Fibroblast of skin of abdomen (primary cell): ENCODE measurements at regions not wholly inside any gene's neighbourhood (a gene's known extent, or its start where the extent isn't known, plus 50 kb on each side); places are given as distances from the start of the nearest gene placed in this dataset.

Source experiments
- DNase-seq: peaks from one replicate; pipeline ENCODE4 v3.0.0-alpha.2; 2013

DNA sequence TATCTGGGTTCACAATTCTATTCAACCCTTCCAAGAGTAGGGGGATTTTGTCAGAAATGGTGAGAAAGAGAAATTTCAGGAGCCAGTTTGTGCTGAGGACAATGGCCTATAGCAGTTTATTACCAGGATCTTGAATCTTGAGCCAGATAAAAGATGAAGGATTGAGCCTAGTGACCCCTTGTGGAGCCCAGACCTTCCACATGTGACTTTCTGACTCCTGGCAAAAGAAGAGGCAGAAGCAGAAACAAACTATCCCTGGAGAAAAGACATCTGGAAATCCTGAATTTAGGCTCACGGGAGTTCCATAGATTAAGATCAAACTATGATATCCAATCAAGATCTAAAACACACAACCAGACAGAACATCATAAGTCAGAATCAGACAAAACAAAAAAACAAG is 60.9 kb upstream of the CHRM2 start:
- no peak for DNase-seq

- no peak for DNase-seq
Measured at GRCh38 chr7:136803028-136803427, 65.4 kb upstream of the CHRM2 start.

DNA sequence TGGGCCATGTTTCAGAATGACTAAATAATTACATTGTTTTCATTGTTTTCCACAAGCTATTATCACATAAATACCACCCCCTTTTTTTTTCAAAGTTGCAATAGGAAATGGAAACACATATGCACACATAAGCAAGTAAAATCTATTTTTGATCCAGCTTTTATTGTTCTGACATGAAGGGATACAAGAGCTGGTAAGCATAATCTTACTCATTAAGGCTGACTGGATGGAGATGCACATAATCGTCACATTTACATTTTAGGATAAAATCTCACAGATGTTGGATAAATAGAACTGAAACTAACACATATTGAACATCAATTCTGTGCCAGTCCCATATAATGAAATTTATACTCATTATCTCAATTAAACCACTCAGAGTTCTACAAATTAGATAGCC is 84.5 kb upstream of the CHRM2 start:
- DNase-seq: no peak

- no peak for DNase-seq
Measured at GRCh38 chr7:136741941-136742340, 126.5 kb upstream of the CHRM2 start.

GRCh38 chr7:136728945-136729344 is 139.5 kb upstream of the CHRM2 start:
- DNase-seq: no peak

DNA sequence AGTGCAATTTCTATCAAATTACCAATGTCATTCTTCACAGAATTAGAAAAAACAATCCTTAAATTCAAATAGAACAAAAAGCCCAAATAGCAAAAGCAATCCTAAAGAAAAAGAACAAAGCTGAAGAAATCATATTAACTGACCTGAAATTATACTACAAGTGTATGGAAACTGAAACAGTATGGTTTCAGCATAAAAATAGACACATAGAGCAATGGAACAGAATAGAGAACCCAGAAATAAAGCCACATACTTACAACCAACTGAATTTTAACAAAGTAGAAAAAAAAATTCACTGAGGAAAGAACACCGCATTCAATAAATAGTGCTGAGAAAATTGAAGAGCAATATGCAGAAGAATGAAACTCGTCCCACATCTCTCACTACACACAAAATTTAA is 142.0 kb upstream of the CHRM2 start:
- no peak for DNase-seq

DNA sequence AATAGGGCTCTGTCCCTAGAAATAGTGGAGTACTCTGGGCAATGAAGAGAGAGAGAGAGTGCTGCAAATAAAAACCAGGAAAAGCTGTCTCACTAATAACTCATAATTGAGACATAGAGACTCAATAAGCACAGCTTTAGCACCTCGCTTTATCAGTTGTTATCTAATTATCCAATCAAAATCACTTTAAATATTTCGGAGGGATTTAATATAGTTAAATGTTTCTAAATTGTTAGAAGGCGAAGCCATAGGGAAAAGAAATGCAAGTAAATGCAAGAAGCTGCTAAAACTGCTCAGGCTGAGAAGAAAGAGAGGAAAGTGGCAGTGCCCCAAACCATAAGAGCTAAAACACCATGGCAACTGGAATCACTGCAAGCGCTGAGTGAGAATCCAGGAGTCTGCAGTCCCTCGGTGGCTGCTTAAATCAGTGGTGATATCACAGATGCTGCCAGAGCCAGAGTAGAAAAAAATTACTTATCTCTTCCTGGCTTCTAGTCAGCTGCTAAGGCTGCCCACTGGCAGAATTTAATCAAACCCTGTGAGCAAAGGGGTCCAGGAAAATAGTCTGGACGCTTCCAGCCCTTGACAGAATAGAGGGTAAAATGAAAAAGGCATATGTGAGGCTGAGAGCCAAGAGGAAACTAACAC is 150.4 kb upstream of the CHRM2 start:
- DNase-seq: no peak

DNA sequence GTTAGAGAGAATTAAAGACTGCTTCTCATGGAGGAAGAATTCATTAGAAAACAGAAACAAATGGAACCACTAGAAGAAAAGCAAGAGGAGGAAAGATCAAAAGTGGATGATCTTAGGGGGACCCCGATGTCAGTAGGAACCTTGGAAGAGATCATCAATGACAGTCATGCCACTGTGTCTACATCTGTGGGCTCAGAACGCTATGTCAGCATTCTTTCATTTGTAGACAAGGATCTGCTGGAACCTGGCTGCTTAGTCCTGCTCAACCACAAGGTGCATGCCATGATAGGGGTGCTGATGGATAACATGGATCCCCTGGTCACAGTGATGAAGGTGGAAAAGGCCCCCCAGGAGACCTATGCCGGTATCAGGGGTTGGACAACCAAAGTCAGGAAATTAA is 154.4 kb upstream of the CHRM2 start:
- DNase-seq: no peak

DNA sequence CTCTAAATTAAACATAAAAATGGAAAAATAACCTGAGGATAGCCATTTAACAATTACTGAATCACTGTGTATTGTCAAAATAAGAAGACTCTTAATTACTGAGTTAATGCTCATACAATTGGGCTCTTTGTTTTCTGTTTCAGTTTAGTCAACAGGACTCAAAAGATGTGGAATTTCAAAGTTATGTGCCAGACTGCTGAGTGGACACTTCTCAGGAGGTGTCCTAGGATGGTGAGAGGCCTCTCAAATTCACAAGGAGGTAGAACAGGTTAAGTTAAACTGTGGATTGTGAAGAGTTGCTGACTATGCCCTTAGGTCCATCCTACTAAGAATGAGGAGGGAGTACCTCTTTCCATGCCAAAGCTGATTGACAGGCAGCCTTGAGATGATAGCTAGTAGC is 157.7 kb upstream of the CHRM2 start:
- DNase-seq: no peak

DNA sequence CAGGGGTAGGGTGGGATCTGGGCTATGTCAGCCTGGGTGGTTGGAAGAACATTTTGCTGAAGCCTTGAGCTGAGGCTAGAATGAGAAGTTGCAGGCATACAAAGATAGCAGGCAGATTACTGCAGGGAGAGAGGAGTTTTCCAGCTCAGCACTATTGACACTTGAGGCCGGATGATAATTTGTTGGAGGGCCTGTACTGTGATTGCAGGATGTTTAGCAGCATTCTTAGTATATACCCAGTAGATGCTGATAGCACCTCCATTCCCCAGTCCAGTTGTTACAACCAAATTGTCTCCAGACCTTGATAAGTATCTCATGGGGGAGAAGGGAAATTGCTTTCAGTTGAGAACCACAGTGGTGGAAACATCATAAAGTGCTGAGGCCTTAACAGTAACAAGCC is 158.6 kb upstream of the CHRM2 start:
- DNase-seq: no peak

DNA sequence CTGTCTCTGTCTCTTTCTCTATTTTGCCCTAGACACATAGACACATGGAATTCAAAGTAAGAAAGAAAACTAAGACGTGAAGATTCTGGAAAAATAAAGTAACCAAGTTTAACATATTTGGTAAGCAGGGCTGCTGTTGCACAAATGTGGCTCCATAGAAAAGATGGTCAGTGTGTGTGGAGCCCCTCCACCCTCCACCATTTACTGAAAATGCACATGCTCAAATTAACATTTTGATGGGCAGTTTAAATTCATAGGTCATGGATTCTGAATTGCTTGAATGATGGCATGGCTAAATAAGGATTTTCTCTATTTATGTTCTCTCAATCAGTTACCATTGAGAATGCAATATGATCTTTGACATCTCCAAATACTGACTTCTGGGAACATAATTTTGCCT is 165.5 kb upstream of the CHRM2 start:
- DNase-seq: no peak

GRCh38 chr7:136698977-136699376 is 169.5 kb upstream of the CHRM2 start:
- no peak for DNase-seq

- no peak for DNase-seq
Measured at GRCh38 chr7:136698231-136698630, 170.2 kb upstream of the CHRM2 start.

GRCh38 chr7:136697271-136697670 is 171.2 kb upstream of the CHRM2 start:
- no peak for DNase-seq

DNA sequence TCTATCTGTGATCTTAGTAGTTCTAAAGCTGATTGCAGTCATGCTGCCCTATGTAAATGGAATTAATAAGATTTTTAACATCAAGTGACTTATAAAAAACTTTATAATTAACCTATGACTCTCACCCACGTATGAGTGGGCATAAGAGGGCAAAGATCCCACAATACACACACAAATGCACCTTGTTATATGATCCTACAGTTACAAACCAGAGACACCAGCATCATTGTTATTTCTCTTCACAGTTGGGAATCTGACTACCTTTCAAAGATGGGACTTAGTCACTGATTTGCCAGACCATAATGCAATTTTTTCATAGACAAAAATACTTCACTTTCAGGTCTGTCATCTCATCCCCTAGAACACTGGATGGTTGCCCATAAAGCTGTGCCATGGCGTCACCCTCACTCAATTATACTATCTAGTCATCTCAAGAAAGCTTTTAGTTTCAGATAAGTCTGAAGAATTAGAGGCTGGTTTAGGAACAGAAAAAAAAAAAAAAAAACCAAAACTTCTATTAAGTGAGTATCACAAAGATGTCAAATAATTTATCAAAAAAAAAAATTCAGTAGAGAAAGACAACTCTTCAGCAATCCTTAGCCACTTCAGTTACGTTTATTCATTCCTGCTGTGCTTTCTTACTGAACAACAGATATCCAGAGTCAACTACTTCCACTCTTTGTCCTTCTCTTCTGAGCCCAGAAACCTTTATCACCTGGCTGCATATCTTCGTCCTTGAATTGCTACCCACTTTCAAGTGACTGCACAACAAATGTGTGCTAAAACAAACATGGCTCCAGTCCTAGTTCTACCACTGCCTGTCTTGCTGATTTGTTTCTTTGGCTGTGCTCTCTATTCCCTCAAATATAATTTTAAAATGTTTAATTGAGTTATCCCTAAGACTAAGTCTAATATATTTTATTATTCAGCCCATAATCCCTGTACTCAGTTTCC is 175.0 kb upstream of the CHRM2 start:
- DNase-seq: no peak

DNA sequence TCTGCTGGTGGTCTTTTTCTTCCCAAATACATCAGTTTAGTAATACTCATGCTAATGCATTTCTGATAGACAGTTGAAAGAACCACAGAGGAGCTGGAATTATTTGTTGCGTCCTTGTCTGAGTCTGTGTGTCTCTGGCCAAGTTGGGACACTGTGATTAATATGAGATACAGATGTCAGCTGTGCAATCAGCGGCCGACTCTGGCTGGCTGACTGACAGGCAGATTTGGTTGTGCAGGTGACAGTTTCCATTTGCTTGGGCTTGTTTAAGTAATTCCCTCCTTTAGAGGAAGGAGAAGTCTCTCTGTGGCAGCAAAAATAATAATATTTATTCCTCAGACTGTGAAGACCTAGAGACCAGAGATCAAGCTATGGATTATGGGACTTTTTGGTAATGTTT is 176.2 kb upstream of the CHRM2 start:
- no peak for DNase-seq

- DNase-seq: no peak
Measured at GRCh38 chr7:136688601-136689000, 179.9 kb upstream of the CHRM2 start.

DNA sequence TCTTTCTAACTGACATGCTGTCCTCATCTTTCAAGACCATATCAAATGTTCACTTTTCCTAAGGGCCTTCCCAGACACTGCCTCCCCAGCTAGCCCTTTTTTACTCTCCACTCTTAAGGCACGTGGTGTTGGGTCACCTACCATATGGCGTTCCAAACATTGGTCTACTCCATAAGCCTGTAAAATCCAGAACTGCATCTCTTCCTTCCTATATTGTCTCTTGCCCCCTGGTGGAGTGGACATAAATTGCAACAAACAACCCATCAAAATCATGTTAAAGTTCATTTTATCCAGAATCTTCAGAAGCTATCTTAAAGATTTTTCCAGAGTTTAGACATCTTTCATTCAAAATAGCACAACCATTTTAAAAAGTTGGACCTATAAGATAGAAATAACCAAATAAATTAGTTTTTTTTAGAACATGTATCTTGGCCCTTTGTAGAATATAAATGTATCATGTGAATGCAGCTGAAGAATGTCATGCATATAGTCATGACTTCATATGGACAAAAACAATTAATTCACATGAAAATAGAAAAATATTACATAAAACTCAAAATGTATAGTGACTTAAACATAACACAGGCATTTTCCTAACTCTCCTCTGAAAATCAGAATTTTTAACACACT is 180.6 kb upstream of the CHRM2 start:
- DNase-seq: peak; percentile 5

GRCh38 chr7:136685501-136686173 is 182.8 kb upstream of the CHRM2 start:
- DNase-seq: no peak

GRCh38 chr7:136677471-136678365 is 190.7 kb upstream of the CHRM2 start:
- DNase-seq: peak; percentile 64

GRCh38 chr7:136667584-136667983 is 200.9 kb upstream of the CHRM2 start:
- no peak for DNase-seq
